Skeletal muscle satellite cell (primary cell): ENCODE measurements at regions not wholly inside any gene's neighbourhood (a gene's known extent, or its start where the extent isn't known, plus 50 kb on each side); places are given as distances from the start of the nearest gene placed in this dataset.
"Not testable (repeated sequence)": the region's sequence is repeated elsewhere in the genome, so short reads cannot be mapped to it uniquely, and the experiment has no call there.

Experiments used
- H3K27me3 ChIP-seq: 2 replicates; pipeline ENCODE4 v1.7.0; 2013; ENCODE audit warnings: low read length; ENCODE audit not compliant: control insufficient read depth, insufficient read depth
- H3K36me3 ChIP-seq: 2 replicates; pipeline ENCODE4 v1.7.0; 2013; ENCODE audit warnings: mild to moderate bottlenecking, control low read depth, low read length; ENCODE audit not compliant: insufficient read depth
- H3K4me1 ChIP-seq: 2 replicates; pipeline ENCODE4 v1.7.0; 2013; ENCODE audit warnings: low read length; ENCODE audit not compliant: control insufficient read depth, insufficient read depth
- H3K4me2 ChIP-seq: 2 replicates; pipeline ENCODE4 v1.7.0; 2013; ENCODE audit warnings: mild to moderate bottlenecking, low read length
- H3K4me3 ChIP-seq: 2 replicates; pipeline ENCODE4 v1.7.0; 2013; ENCODE audit warnings: low read length
- H3K9ac ChIP-seq: 2 replicates; pipeline ENCODE4 v1.7.0; 2013; ENCODE audit warnings: mild to moderate bottlenecking, low read depth, low read length, moderate library complexity
- H3K9me3 ChIP-seq: replicated peaks from 2 replicates; pipeline ENCODE4 v1.7.0; 2013; ENCODE audit warnings: mild to moderate bottlenecking, control low read depth, low read length

GRCh38 chr6:168991695-168992094 lies 262.0 kb downstream of the THBS2 start:
- H3K9me3 ChIP-seq, H3K4me1 ChIP-seq, H3K4me3 ChIP-seq, H3K36me3 ChIP-seq, H3K4me2 ChIP-seq, H3K9ac ChIP-seq, H3K27me3 ChIP-seq: not testable (repeated sequence)

GRCh38 chr6:168990019-168990751 lies 263.5 kb downstream of the THBS2 start:
- no peaks in the 10 kb centered on the region for H3K9me3 ChIP-seq
- H3K36me3 ChIP-seq = no peaks in the 10 kb centered on the region
- no peaks in the 10 kb centered on the region for H3K4me1 ChIP-seq

GRCh38 chr6:168989421-168989820 lies 264.2 kb downstream of the THBS2 start:
- no peak overlapping the region for H3K4me3 ChIP-seq
- H3K9ac ChIP-seq = no peak overlapping the region
- no peaks in the 10 kb centered on the region for H3K27me3 ChIP-seq
- no peaks in the 10 kb centered on the region for H3K36me3 ChIP-seq
- no peaks in the 10 kb centered on the region for H3K4me1 ChIP-seq
- no peak overlapping the region for H3K4me2 ChIP-seq
- H3K9me3 ChIP-seq = no peaks in the 10 kb centered on the region

More at GRCh38 chr6:168990019-168990751, 263.5 kb downstream of the THBS2 start:
- no peaks in the 10 kb centered on the region for H3K27me3 ChIP-seq
- no peak overlapping the region for H3K9ac ChIP-seq
- no peak overlapping the region for H3K4me2 ChIP-seq
- no peak overlapping the region for H3K4me3 ChIP-seq

- Histone ChIP-seq H3K9me3 (no peaks in the 10 kb centered on the region), H3K27me3 (no peaks in the 10 kb centered on the region), H3K9ac (no peak overlapping the region), H3K4me2 (no peak overlapping the region), H3K36me3 (no peaks in the 10 kb centered on the region), H3K4me1 (no peaks in the 10 kb centered on the region), H3K4me3 (no peak overlapping the region)
Measured at GRCh38 chr6:168988801-168989200, 264.8 kb downstream of the THBS2 start.

- no peak overlapping the region for H3K4me3 ChIP-seq
- H3K36me3 ChIP-seq = no peaks in the 10 kb centered on the region
- no peaks in the 10 kb centered on the region for H3K27me3 ChIP-seq
- H3K4me2 ChIP-seq = no peak overlapping the region
- H3K9me3 ChIP-seq = no peaks in the 10 kb centered on the region
- no peaks in the 10 kb centered on the region for H3K4me1 ChIP-seq
- no peak overlapping the region for H3K9ac ChIP-seq
Measured at GRCh38 chr6:168988280-168988679, 265.4 kb downstream of the THBS2 start.

- Histone ChIP-seq H3K4me2 (no peak overlapping the region), H3K27me3 (no peaks in the 10 kb centered on the region), H3K4me1 (no peaks in the 10 kb centered on the region), H3K9ac (no peak overlapping the region), H3K9me3 (no peaks in the 10 kb centered on the region), H3K36me3 (no peaks in the 10 kb centered on the region), H3K4me3 (no peak overlapping the region)
Measured at GRCh38 chr6:168985705-168986104, 267.9 kb downstream of the THBS2 start.

GRCh38 chr6:168983925-168984324 lies 269.7 kb downstream of the THBS2 start:
- Histone ChIP-seq H3K27me3 (no peaks in the 10 kb centered on the region), H3K4me3 (no peak overlapping the region), H3K9me3 (no peaks in the 10 kb centered on the region), H3K4me2 (no peak overlapping the region), H3K9ac (no peak overlapping the region), H3K4me1 (no peaks in the 10 kb centered on the region), H3K36me3 (no peaks in the 10 kb centered on the region)

- Histone ChIP-seq H3K27me3 (no peaks in the 10 kb centered on the region), H3K9me3 (no peaks in the 10 kb centered on the region), H3K9ac (no peak overlapping the region), H3K4me3 (no peak overlapping the region), H3K36me3 (no peaks in the 10 kb centered on the region), H3K4me1 (no peaks in the 10 kb centered on the region), H3K4me2 (no peak overlapping the region)
Measured at GRCh38 chr6:168981187-168981586, 272.5 kb downstream of the THBS2 start.

GRCh38 chr6:168979254-168979653 lies 274.4 kb downstream of the THBS2 start:
- H3K9me3 ChIP-seq = no peaks in the 10 kb centered on the region
- no peaks in the 10 kb centered on the region for H3K36me3 ChIP-seq
- H3K4me3 ChIP-seq = no peak overlapping the region

GRCh38 chr6:168972128-168972527 lies 281.5 kb downstream of the THBS2 start:
- Histone ChIP-seq H3K9ac (no peak overlapping the region), H3K4me2 (no peak overlapping the region), H3K27me3 (no peaks in the 10 kb centered on the region), H3K4me1 (peaks cover 13% of the 10 kb centered on the region), H3K9me3 (no peaks in the 10 kb centered on the region), H3K36me3 (no peaks in the 10 kb centered on the region), H3K4me3 (no peak overlapping the region)

More at GRCh38 chr6:168979254-168979653, 274.4 kb downstream of the THBS2 start:
- H3K27me3 ChIP-seq = no peaks in the 10 kb centered on the region
- H3K4me1 ChIP-seq = no peaks in the 10 kb centered on the region
- H3K4me2 ChIP-seq = no peak overlapping the region
- no peak overlapping the region for H3K9ac ChIP-seq

- Histone ChIP-seq H3K27me3 (no peaks in the 10 kb centered on the region), H3K4me3 (no peak overlapping the region), H3K4me2 (no peak overlapping the region), H3K9me3 (no peaks in the 10 kb centered on the region), H3K9ac (no peak overlapping the region), H3K4me1 (peaks cover 13% of the 10 kb centered on the region), H3K36me3 (no peaks in the 10 kb centered on the region)
Measured at GRCh38 chr6:168971549-168971948, 282.1 kb downstream of the THBS2 start.

GRCh38 chr6:168968801-168969200 lies 284.8 kb downstream of the THBS2 start:
- peaks cover 5% of the 10 kb centered on the region for H3K9me3 ChIP-seq
- no peaks in the 10 kb centered on the region for H3K27me3 ChIP-seq
- no peak overlapping the region for H3K9ac ChIP-seq
- peaks cover 13% of the 10 kb centered on the region for H3K4me1 ChIP-seq
- no peaks in the 10 kb centered on the region for H3K36me3 ChIP-seq
- H3K4me3 ChIP-seq = no peak overlapping the region
- no peak overlapping the region for H3K4me2 ChIP-seq
